CD4-positive, alpha-beta T cell treated with Interleukin-4 for 4 hours (primary cell): ENCODE measurements at regions not wholly inside any gene's neighbourhood (a gene's known extent, or its start where the extent isn't known, plus 50 kb on each side); places are given as distances from the start of the nearest gene placed in this dataset.
"Not testable (repeated sequence)": the region's sequence is repeated elsewhere in the genome, so short reads cannot be mapped to it uniquely, and the experiment has no call there.

Experiments used
- DNase-seq: peaks from one replicate; pipeline ENCODE4 v3.0.0-alpha.2; 2020

- no peak for DNase-seq
Measured at GRCh38 chr12:102297412-102297811, 99.8 kb upstream of the PMCH start.

- no peak for DNase-seq
Measured at GRCh38 chr12:102294568-102294967, 96.9 kb upstream of the PMCH start.

GRCh38 chr12:102291498-102292440 lies 94.1 kb upstream of the PMCH start:
- DNase-seq: not testable (repeated sequence)

GRCh38 chr12:102289702-102290101 lies 92.1 kb upstream of the PMCH start:
- not testable (repeated sequence) for DNase-seq

- DNase-seq: no peak
Measured at GRCh38 chr12:102281231-102281630, 83.6 kb upstream of the PMCH start.

GRCh38 chr12:102255687-102256086 lies 58.1 kb upstream of the PMCH start:
- DNase-seq: not testable (repeated sequence)

GRCh38 chr12:102251005-102251404 lies 53.4 kb upstream of the PMCH start:
- DNase-seq: not testable (repeated sequence)

- no peak for DNase-seq
Measured at GRCh38 chr12:102249079-102249841, 51.6 kb upstream of the PMCH start.
